ENCODE measurements at regions not wholly inside any gene's neighbourhood (a gene's known extent, or its start where the extent isn't known, plus 50 kb on each side); places are given as distances from the start of the nearest gene placed in this dataset.

DNA sequence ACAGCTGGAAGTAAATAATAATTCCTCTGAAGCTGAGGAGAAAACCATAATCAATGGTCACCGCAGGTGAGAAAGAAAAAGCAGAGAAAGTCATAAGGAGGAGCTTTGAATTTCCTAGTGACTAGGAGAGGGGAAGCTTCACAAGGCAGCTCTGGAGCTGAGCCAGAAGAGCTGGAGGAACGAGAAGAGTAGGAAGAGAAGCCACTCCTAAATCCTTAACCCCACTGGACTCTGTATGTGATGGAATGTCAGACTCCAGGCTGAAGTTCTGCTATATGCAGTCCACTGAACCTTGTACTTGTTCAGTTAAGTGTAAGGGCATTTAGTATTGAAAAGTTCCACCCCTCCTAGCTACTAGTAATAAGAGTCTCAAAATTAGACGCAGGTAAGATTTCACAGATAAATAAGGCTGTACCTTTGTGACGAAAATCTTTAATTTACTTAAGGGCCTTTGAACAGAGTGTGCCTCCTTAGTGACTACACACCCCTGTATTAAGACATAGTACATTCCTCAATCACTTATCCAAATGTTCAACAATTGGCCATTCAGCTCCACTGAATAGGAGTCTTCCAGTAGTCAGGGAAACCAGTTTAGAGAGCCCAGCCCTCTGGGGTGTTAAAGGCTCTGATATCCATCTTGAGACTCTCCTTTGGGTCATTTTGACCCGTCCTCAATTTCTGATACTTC lies 71.4 kb upstream of the UFL1 start:
- no peak overlapping the region for H3K27ac ChIP-seq (ENCODE audit: low read length)
- no peak for DNase-seq
- no peaks in the 10 kb centered on the region for H3K4me1 ChIP-seq (ENCODE audit: insufficient read depth, low read length)
- H3K4me2 ChIP-seq (ENCODE audit: insufficient read depth, low read length) = no peak overlapping the region
- no peak overlapping the region for H2AFZ ChIP-seq (ENCODE audit: low read depth, low read length)
- no peaks in the 10 kb centered on the region for H3K27me3 ChIP-seq (ENCODE audit: insufficient read depth, low read length, poor library complexity)
- H3K79me2 ChIP-seq (ENCODE audit: insufficient read depth, low read length) = no peaks in the 10 kb centered on the region
- TF ChIP-seq, protein P1, sequence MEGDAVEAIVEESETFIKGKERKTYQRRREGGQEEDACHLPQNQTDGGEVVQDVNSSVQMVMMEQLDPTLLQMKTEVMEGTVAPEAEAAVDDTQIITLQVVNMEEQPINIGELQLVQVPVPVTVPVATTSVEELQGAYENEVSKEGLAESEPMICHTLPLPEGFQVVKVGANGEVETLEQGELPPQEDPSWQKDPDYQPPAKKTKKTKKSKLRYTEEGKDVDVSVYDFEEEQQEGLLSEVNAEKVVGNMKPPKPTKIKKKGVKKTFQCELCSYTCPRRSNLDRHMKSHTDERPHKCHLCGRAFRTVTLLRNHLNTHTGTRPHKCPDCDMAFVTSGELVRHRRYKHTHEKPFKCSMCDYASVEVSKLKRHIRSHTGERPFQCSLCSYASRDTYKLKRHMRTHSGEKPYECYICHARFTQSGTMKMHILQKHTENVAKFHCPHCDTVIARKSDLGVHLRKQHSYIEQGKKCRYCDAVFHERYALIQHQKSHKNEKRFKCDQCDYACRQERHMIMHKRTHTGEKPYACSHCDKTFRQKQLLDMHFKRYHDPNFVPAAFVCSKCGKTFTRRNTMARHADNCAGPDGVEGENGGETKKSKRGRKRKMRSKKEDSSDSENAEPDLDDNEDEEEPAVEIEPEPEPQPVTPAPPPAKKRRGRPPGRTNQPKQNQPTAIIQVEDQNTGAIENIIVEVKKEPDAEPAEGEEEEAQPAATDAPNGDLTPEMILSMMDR (IDR thresholded peaks at IDR 0.05; ENCODE audit: borderline replicate concordance, extremely low read depth, low read length, poor library complexity, severe bottlenecking) = no peak
- TF ChIP-seq EZH2 (IDR thresholded peaks at IDR 0.05; ENCODE audit: borderline replicate concordance, low read depth, low read length, severe bottlenecking) = no peak
- no peaks in the 10 kb centered on the region for H3K9me3 ChIP-seq (ENCODE audit: insufficient read depth, low read length, severe bottlenecking)
- H3K9ac ChIP-seq (ENCODE audit: low read depth, low read length) = no peak overlapping the region
- no peaks in the 10 kb centered on the region for H3K36me3 ChIP-seq (ENCODE audit: insufficient read depth, low read length)
- no peak for ATAC-seq (ENCODE audit: insufficient read depth, low read depth)
- no peaks in the 10 kb centered on the region for H4K20me1 ChIP-seq (ENCODE audit: insufficient read depth, low read length)
- no peak overlapping the region for H3K4me3 ChIP-seq (ENCODE audit: low read depth in 1 of 2, low read length in 2 of 2)

GRCh38 chr6:96450770-96451130 lies 70.9 kb upstream of the UFL1 start:
- no peak overlapping the region for H2AFZ ChIP-seq (ENCODE audit: low read depth, low read length)
- no peaks in the 10 kb centered on the region for H3K36me3 ChIP-seq (ENCODE audit: insufficient read depth, low read length)
- no peak for ATAC-seq (ENCODE audit: insufficient read depth, low read depth)

GRCh38 chr6:96458771-96459170 lies 62.8 kb upstream of the UFL1 start:
- H3K4me3 ChIP-seq (ENCODE audit: low read depth in 1 of 2, low read length in 2 of 2) = no peak overlapping the region
- no peaks in the 10 kb centered on the region for H3K36me3 ChIP-seq (ENCODE audit: insufficient read depth, low read length)
- ATAC-seq (ENCODE audit: insufficient read depth, low read depth) = no peak
- H3K4me1 ChIP-seq (ENCODE audit: insufficient read depth, low read length) = no peaks in the 10 kb centered on the region
- no peak for DNase-seq
- H3K79me2 ChIP-seq (ENCODE audit: insufficient read depth, low read length) = no peaks in the 10 kb centered on the region
- H2AFZ ChIP-seq (ENCODE audit: low read depth, low read length) = no peak overlapping the region
- no peaks in the 10 kb centered on the region for H4K20me1 ChIP-seq (ENCODE audit: insufficient read depth, low read length)
- TF ChIP-seq EZH2 (IDR thresholded peaks at IDR 0.05; ENCODE audit: borderline replicate concordance, low read depth, low read length, severe bottlenecking) = no peak
- TF ChIP-seq, protein P1 (IDR thresholded peaks at IDR 0.05; ENCODE audit: borderline replicate concordance, extremely low read depth, low read length, poor library complexity, severe bottlenecking) = no peak
- no peak overlapping the region for H3K27ac ChIP-seq (ENCODE audit: low read length)
- no peaks in the 10 kb centered on the region for H3K9me3 ChIP-seq (ENCODE audit: insufficient read depth, low read length, severe bottlenecking)
- H3K9ac ChIP-seq (ENCODE audit: low read depth, low read length) = no peak overlapping the region
- no peaks in the 10 kb centered on the region for H3K27me3 ChIP-seq (ENCODE audit: insufficient read depth, low read length, poor library complexity)
- no peak overlapping the region for H3K4me2 ChIP-seq (ENCODE audit: insufficient read depth, low read length)

More at GRCh38 chr6:96450770-96451130, 70.9 kb upstream of the UFL1 start:
- no peak overlapping the region for H3K4me2 ChIP-seq (ENCODE audit: insufficient read depth, low read length)
- TF ChIP-seq EZH2 (IDR thresholded peaks at IDR 0.05; ENCODE audit: borderline replicate concordance, low read depth, low read length, severe bottlenecking) = no peak
- TF ChIP-seq, protein P1 (IDR thresholded peaks at IDR 0.05; ENCODE audit: borderline replicate concordance, extremely low read depth, low read length, poor library complexity, severe bottlenecking) = no peak
- H3K4me3 ChIP-seq (ENCODE audit: low read depth in 1 of 2, low read length in 2 of 2) = no peak overlapping the region
- H4K20me1 ChIP-seq (ENCODE audit: insufficient read depth, low read length) = no peaks in the 10 kb centered on the region
- no peaks in the 10 kb centered on the region for H3K4me1 ChIP-seq (ENCODE audit: insufficient read depth, low read length)
- H3K9me3 ChIP-seq (ENCODE audit: insufficient read depth, low read length, severe bottlenecking) = no peaks in the 10 kb centered on the region
- H3K27me3 ChIP-seq (ENCODE audit: insufficient read depth, low read length, poor library complexity) = no peaks in the 10 kb centered on the region
- no peaks in the 10 kb centered on the region for H3K79me2 ChIP-seq (ENCODE audit: insufficient read depth, low read length)
- no peak for DNase-seq
- no peak overlapping the region for H3K27ac ChIP-seq (ENCODE audit: low read length)
- no peak overlapping the region for H3K9ac ChIP-seq (ENCODE audit: low read depth, low read length)
